CD4-positive, alpha-beta T cell treated with Interleukin-1 beta for 1 hour (primary cell): ENCODE measurements at regions not wholly inside any gene's neighbourhood (a gene's known extent, or its start where the extent isn't known, plus 50 kb on each side); places are given as distances from the start of the nearest gene placed in this dataset.
"Not testable (repeated sequence)": the region's sequence is repeated elsewhere in the genome, so short reads cannot be mapped to it uniquely, and the experiment has no call there.

Source experiments
- DNase-seq, 2 donors: peaks; one replicate each; pipeline ENCODE4 v3.0.0-alpha.2; 2020 to 2022

DNA sequence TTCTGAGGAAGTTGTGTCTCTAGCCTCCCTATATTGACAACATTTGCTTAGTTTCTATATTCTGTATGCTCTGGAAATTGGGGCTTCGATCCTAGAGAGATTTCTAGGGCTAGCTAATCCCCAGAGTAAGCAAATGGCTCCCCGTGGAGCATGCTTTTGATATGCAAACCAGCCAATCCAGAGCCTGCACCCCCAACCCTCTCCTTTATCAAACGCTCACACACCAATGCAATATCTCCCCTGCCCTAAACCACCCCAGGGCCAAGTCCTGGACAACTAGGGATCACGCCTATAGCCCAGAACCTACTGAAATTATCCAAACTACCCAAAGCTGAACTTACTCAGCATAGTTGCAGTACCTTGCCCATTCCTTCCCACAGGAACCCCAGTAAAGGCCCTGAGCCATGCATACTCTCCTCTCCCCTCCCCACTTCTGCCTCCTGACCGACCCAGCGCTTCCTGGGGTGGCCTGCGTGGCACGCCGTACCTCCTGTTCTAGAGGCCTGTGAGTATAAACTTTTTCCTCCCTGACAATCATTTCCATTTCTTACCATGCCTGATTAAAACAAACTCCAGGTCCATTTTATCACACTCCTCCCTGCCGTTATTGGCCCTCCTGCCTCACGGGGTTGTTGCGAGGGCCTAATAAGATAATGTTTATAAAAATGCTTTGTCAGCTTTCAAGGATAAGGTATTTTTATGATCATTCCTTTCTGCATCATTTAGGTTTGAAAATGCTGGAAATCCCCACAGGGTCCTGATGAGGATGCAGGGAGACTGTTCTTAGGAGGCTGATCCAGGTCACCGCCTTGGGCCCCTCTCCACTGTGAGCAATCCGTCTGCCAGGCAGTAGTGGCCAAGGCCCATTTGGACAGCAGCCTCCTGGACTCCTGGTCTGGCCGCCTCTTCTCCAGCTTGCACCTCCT, 102.7 kb downstream of the TENT5C start:
- no peak for DNase-seq

DNA sequence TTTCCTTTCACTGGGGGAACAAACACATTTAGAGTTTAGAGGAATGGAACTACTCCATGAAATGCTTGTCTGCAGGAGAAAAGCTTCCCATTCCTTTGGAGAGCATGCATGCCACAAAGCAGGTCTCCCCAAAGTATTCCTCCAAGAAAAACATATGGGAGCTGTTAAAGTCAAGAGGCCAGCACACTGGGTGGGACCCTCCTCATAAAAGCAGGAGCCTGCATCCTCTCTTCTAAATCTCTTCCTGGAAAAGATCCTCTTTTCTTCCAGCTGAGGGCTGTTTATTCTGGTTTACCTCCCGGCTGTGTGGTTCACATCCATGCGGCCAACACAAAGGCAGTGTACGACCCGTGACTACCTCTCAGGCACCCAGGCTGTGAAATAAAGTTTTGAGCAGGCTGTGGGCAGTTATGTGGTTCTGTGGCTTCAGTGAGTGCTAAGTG, 103.4 kb downstream of the TENT5C start:
- no peak for DNase-seq

DNA sequence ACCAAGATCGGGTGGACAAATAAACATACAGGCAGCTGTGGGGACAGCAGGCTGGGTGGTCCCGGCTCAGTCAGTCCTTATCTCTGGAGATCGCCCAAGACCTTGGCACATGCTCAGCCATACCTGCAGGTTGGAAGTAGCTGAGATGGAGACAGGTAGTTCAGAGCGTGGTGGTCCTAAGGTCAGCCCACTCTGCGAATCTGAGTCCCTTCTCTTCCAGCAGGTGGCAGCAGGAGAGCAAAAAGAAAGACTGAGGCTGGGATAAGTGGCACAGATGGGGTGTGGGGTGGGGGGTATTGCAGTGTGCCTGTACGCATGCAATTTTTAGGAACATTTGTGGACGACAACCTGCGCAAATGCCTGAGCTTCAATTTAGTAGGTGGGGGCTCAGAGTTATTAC, 104.9 kb downstream of the TENT5C start:
- DNase-seq, result no peak

DNA sequence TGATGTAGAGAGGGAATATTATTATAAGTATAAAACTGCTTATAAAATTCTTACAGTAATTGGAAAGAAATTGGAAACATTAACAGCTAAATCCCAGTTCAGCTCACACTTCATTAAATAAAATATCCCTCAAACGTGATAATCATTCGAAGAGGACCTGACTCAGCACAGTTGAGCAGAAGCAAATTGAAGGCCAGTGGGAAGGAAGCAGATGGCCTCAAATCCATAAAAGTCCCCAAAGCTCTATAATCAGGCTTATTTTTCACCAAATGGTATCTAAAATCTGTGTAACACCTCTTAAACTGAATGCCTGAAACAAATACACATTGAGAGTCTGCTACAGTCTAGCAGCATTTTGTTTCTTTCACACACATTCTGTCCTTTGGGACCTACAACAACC, 106.8 kb downstream of the TENT5C start:
- DNase-seq, result no peak

DNA sequence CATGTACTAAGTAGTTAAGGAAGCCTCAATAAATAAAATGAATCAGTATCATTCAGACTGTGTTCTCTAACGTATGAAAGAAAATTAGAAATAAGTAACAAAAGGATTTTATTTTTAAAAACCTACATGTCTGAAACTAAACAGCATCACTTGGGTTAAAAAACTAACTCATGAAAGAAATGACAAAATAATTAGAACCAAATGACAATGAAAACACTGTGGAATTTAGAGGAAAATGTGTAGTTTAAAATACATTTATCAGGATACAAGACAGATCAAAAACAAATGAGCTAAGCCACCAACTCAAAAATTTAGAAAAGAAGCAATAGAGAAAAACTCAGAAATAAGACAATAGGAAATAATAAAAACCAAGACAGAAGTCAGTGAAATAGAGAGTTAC, 108.7 kb downstream of the TENT5C start:
- DNase-seq, result no peak

DNA sequence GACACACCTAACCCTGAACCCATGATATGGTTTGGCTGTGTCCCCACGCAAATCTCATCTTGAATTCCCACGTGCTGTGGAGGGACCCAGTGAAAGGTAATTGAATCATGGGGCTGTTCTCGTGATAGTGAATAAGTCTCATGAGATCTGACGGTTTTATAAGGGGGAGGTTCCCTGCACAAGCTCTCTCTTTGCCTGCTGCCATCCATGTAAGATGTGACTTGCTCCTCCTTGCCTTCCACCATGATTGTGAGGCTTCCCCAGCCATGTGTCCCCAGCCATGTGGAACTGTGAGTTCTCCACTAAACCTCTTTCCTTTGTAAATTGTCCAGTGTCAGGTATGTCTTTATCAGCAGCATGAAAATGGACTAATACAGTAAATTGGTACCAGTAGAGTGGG, 110.2 kb downstream of the TENT5C start:
- DNase-seq, result not testable (repeated sequence)

DNA sequence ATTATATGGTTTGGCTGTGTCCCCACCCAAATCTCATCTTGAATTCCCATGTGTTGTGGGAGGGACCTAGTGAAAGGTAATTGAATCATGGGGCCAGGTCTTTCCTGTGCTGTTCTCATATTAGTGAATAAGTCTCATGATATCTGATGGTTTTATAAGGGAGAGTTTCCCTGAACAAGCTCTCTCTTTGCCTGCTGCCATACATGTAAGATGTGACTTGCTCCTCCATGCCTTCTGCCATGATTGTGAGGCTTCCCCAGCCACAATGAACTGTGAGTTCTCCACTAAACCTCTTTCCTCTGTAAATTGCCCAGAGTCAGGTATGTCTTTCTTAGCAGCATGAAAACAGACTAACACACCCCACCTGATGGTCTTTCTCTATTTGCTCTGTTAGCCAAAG, 112.1 kb downstream of the TENT5C start:
- not testable (repeated sequence) for DNase-seq

DNA sequence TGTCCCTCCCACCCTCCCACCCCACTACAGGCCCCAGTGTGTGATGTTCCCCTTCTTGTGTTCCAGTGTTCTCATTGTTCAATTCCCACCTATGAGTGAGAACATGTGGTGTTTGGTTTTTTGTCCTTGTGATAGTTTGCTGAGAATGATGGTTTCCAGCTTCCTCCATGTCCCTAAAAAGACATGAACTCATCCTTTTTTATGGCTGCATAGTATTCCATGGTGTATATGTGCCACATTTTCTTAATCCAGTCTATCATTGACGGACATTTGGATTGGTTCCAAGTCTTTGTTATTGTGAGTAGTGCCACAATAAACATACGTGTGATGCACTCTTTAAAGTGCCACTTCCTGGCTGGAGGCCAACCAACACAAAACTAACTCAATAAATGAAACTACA, 112.7 kb downstream of the TENT5C start:
- not testable (repeated sequence) for DNase-seq

DNA sequence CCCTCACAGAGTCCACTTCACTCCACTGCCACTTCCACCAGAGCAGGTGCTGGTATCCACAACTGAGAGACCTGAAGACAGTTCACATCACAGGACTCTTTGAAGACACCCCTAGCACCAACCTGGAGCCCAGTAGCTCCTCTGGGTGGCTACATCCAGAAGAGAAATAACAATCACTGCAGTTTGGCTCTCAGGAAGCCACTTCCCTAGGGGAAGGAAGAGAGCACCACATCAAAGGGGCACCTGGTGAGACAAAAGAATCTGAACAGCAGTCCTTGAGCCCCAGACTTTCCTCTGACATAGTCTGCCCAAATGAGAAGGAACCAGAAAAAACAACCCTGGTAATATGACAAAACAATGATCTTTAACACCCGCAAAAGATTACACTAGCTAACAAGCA, 113.2 kb downstream of the TENT5C start:
- DNase-seq, result peak in 1 of 2 donors; percentile 25

DNA sequence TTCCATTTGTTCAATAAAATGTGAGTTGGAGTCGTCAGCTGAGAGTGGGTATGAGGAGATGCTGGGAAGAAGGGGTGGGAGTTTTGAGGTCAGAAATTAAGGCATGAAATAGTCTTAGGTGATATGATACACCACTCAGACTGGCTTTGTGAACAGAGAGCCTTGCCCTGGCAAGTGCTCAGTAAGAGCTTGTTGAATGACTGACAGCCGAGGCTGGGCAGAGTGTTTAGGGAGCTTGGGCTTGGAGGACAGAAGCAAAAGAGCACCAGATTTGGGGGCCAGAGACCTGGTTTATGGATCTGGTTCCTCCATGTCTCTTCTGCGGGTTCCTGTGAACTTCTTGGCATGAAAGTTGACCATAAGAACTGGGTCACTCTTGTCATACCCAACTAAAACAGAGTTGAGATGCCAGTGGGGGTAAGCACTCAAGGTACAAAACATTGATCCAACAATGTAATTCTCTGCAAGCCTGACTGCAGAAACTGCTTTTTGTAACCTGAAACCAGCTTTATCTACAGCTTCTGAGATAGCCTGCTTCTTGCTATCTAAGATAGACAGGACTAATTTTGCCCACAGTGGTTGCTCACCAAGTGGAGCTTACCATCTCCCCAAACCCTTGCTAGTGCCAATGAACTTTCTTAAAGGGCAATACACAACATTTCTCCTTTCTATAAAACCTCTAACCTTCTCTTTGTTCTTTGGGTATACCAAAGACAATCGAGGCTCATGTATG, 126.4 kb downstream of the TENT5C start:
- DNase-seq, result no peak

DNA sequence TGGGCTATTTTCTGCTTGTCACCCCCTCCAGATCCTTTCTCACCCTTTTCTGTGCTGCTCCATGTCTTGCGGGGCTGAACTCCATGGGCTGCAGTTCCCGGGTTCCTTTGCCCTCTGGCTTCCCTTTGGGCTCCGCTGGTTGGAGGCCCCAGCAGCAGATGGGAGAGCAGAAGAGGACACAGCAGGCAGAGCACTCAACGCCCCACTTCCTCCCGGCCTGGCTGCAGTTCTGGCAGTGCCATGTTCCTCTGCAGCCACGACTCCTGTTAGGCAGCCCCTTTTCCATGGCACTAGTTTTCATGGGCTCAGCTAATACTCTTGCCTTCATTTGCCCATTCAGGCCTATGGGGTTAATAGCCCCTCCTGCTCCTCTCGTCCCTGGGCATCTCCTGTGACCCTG, 127.1 kb downstream of the TENT5C start:
- no peak for DNase-seq

DNA sequence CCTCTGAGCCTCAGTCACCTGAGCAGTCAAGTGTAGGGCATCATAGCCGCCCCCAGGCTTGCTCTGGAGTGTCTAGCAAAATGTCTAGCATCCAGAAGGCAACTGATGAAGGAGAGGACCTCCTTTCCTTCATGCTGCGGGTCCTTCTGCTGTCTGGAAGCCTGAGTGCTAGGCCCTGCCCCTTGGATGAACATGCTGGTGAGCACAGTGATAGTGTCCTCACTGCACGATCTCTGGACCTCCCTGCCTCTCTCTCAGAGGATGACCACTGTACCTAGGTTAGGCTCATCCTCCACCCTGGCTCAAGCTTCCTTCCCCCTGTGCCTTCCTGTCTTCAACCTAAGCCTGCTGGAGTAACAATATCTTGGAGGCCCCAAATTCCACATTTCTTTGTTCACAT, 128.6 kb downstream of the TENT5C start:
- no peak for DNase-seq

DNA sequence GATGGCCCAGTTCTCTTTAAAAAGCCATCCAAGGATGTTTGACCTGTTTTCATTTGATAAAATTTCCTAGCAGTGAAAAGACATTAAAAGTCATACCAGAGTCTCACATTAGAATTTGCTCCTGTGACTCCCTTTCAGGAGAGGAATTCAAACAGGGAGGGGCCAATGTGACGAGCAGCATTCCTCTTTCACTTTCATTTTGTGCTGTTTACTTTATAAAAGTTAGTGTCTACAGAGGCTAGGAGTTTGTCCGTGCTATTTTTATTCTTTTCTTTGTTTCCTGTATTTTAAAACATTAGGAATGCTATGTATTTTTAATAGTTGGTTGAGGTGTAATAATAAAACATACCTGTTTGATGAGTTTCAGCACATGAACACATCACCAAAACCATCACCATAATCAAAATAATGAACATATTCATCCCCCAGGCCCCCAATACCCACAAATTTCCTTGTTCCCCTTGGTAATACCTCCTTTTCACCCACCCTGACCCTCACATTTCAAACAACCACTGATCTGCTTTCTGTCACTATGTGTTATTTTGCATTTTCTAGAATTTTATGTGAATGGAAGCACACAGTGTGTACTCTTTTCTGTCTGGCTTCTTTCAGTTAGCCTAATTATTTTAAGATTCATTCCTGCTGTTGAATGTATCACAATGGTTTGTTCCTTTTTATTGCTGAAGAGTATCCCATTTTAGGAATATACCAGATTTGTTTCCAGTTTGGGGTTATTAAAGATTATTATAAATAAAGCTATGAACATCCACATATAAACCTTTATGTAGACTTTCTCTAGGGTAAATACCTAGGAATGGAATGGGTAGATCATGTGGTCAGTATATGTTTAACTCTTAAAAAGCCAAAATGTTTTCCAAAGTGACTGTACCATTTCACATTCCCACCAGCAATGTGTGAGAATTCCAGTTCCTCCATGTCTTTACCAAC, 129.5 kb downstream of the TENT5C start:
- peak; percentile 11 to 60 for DNase-seq

DNA sequence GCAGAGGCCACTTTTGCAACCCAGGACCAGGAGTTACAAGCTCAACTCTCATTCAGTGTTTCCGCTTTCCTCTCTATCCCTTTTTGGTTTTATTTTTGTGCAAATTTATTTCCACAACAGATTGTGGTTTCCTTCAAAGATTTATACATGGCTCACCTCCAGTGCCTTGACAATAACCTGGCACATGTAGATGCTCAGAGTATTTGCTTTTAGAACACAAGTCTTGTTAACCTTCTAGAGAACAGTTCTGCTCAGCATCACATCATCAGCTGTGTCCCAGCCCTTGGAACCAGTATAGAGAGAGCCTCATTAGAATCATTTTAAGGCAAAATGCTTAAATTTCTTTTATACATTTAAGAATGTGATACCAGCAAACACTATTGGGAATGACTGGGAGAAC, 133.7 kb downstream of the TENT5C start:
- no peak for DNase-seq

DNA sequence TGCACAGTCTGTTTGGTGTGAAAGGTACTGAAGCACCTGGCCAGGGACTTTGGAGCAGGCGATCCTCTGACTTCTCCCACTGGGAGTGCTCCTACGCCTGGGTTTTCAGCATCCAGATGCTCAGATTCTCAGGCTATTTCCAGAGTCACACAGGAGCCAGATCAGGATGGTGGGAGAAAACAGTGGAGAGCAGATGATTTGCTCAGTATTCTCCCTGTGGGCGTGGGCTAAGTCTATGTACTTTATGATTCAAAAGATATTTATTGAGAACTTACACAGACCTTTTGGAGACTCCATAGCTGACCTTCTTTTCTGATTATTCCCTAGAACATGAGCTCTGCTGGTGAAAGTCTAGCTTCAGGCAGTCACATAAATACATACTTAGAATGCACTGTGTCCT, 134.6 kb downstream of the TENT5C start:
- no peak for DNase-seq

DNA sequence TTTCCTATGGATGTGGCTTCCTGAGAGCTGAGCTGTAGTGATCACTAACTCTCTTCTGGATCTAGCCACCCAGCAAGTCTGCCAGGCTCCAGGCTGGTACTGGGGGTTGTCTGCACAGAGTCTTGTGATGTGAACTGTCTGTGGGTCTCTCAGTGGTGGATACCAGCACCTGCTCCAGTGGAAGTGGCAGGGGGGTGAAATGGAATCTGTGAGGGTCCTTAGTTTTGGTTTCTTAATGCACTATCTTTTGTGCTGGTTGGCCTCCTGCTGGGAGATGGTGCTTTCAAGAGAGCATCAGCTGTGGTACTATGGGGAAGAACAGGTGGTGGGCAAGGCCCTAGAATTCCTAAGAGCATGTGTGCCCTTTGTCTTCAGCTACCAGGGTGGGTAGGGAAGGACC, 140.7 kb downstream of the TENT5C start:
- DNase-seq, result not testable (repeated sequence)

DNA sequence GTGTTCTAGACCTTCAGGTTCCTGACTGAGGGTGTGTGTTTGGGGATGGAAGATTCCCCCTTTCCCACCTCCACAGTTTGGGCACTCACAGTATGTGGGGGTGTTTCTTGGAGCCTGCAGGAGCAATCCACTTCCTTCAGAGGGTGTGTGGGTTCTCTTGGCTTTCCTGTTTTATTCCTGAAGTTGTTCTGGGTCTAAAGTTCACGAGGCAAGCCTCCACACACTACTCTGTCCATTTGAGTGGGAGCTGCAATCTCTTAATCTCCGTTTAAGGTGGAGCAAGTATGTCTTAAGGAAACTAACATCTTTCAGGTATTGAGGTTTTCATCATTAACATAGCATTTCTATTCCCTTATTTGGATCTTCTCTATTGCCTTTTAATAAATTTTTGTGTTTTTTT, 141.8 kb downstream of the TENT5C start:
- no peak for DNase-seq

DNA sequence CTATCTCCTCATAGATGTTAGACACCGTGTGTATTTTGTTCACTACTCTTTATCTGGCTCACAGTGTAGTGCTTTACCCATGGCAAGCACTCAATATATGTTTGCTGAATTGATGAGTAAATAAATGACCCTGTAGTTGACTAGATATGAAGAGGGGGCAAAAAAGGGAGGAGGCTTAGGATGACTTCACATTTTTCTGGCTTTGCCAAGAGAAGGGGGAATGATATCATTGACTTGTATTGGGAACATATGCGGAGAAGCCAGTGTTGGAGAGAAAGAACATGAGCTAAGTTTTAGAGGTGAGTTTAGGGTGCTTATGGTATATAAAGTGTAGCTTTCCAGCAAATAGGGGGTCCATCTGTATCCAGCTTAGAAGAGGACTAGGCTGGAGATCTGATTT, 145.5 kb downstream of the TENT5C start:
- no peak for DNase-seq

DNA sequence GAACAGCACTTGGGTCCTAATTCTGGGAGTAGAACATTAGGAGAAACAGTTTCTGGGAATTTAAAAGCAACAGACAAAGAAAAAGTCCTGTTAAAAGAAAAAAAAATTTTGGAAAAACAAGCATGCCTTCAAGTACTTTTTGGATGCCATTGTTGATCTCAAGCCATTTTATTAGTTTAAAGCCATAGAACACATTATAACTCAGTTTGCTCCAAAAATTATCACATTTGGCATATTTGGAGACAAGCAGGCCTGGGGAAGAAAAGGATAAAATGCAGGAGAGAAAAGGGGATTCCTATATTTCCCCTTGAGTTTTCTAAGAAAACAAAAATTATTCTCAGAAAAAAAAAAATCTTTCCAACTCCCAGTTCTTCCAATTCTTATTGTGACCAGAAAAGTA, 146.8 kb downstream of the TENT5C start:
- no peak for DNase-seq

DNA sequence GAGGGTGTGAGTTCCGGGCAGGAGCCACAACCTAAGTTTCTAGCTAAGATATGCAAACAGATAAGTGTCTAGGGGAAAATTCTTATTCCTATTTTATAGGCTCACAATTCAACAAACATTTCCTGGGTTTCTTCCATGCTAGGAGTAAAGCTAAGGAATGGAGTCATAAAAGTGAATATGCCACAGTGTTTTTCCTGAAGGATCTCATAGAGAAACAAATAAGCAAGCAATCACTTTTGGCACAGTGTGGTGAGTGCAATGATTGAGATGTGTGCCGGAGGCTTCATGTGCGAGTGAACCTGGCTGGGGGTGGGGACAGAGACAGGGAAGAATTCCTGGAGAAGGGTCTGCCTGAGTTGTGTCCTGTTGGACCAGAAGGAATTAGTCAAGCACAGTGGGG, 147.4 kb downstream of the TENT5C start:
- no peak for DNase-seq

DNA sequence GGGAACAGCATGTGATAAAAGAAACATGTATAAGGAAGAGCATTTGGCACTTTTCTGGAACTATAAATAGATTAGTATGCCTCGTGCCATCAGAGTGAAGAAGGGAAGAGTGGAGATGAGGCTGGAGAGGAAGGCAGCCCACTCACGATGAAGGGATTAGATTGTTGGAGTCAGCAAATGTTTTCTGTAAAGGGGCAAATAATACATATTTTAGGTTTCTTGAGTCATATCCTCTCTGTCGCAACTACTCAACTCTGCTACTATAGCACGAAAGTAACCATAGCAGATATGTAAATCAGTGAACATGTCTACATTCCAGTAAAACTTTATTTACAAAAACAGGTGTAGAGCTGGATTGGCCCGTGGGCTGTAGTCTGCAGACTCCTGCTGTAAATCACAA, 147.8 kb downstream of the TENT5C start:
- no peak for DNase-seq

DNA sequence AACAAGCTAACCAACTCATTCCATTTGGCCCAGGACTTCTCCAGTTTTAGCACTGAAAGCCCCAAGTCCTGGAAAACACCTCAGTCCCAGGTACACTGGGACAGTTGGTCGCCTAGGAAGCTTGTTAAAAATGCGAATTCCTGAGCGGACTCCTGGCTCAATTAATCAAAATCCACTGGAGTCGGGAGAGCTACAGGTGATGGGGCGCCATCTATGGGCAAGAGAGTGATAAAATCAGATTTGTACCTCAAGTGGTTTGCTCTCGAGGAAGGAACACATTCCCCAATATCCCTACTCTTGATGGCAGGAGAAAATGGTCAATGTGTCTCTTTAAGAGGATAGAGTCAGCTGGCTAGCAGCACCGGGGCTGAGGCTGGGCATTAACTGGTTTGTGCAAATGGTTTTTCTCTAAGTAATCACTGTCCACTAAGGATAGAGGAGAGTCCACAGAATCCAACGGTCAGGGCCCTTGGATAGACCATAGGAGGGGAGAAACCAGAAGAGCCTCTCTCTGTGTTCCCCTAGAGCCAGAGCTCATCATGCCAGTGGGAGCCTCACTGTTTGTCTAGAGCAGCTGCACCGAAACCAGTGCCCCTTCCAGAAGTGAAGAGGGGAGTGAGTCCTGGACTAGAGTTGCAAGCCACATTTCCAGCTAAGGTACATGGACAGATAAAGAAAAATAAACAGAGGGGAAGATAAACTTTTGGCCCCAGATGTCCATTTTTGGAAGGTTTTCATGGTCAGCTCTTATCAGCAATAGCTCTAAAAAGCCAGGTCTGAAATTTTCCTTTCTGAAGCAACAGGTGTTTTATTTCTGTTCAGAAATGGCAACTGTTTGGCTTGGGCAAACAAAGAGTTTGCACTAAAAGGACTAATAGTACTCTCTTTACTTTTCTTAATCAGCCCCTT, 148.5 kb downstream of the TENT5C start:
- peak; percentile 31 to 63 for DNase-seq
